GM18511 (cell line): ENCODE measurements at regions not wholly inside any gene's neighbourhood (a gene's known extent, or its start where the extent isn't known, plus 50 kb on each side); places are given as distances from the start of the nearest gene placed in this dataset.
"Not testable (repeated sequence)": the region's sequence is repeated elsewhere in the genome, so short reads cannot be mapped to it uniquely, and the experiment has no call there.

Source experiments
- ATAC-seq: cut with Tn5 transposase; IDR thresholded peaks from one replicate; pipeline ENCODE4 v1.9.1; 2021; ENCODE audit warnings: mild to moderate bottlenecking, moderate library complexity; ENCODE audit not compliant: unreplicated experiment

- ATAC-seq, result peak; percentile 57
Observed at GRCh38 chr13:95388420-95389079, 87.3 kb upstream of the ABCC4 start.

GRCh38 chr13:95391362-95391761 is 90.1 kb upstream of the ABCC4 start:
- no peak for ATAC-seq

- ATAC-seq, result no peak
Observed at GRCh38 chr13:95391785-95392184, 90.5 kb upstream of the ABCC4 start.

- no peak for ATAC-seq
Observed at GRCh38 chr13:95392597-95392996, 91.3 kb upstream of the ABCC4 start.

GRCh38 chr13:95403349-95404140 is 102.3 kb upstream of the ABCC4 start:
- peak; percentile 55 for ATAC-seq

- ATAC-seq, result peak; percentile 89
Observed at GRCh38 chr13:95404141-95404882, 103.1 kb upstream of the ABCC4 start.

GRCh38 chr13:95406176-95406575 is 104.9 kb upstream of the ABCC4 start:
- no peak for ATAC-seq

- ATAC-seq, result no peak
Observed at GRCh38 chr13:95411428-95412040, 110.3 kb upstream of the ABCC4 start.

GRCh38 chr13:95418946-95419345 is 117.7 kb upstream of the ABCC4 start:
- no peak for ATAC-seq

- peak; percentile 74 for ATAC-seq
Observed at GRCh38 chr13:95420501-95420900, 119.2 kb upstream of the ABCC4 start.

GRCh38 chr13:95426631-95427030 is 125.4 kb upstream of the ABCC4 start:
- no peak for ATAC-seq

GRCh38 chr13:95430525-95430924 is 122.0 kb upstream of the CLDN10 start:
- ATAC-seq, result not testable (repeated sequence)

- ATAC-seq, result no peak
Observed at GRCh38 chr13:95432141-95432540, 120.4 kb upstream of the CLDN10 start.

GRCh38 chr13:95433537-95433936 is 119.0 kb upstream of the CLDN10 start:
- no peak for ATAC-seq

GRCh38 chr13:95434111-95434510 is 118.4 kb upstream of the CLDN10 start:
- ATAC-seq, result no peak

GRCh38 chr13:95437561-95437960 is 115.0 kb upstream of the CLDN10 start:
- no peak for ATAC-seq

- ATAC-seq, result no peak
Observed at GRCh38 chr13:95438297-95438696, 114.2 kb upstream of the CLDN10 start.

GRCh38 chr13:95440441-95441088 is 112.0 kb upstream of the CLDN10 start:
- no peak for ATAC-seq

- ATAC-seq, result no peak
Observed at GRCh38 chr13:95441326-95441725, 111.2 kb upstream of the CLDN10 start.

- no peak for ATAC-seq
Observed at GRCh38 chr13:95444006-95444730, 108.4 kb upstream of the CLDN10 start.
